OCI-LY1 (cell line): ENCODE measurements at regions not wholly inside any gene's neighbourhood (a gene's known extent, or its start where the extent isn't known, plus 50 kb on each side); places are given as distances from the start of the nearest gene placed in this dataset.

Source experiments
- CTCF ChIP-seq: fragments of 200-600 bp; sonication (generic), shearing (Covaris generic); IDR thresholded peaks from 2 replicates; pipeline ENCODE4 v1.5.1; 2017; ENCODE audit warnings: mild to moderate bottlenecking, antibody characterized with exemption, low read length, moderate library complexity, mixed read lengths
- EZH2 ChIP-seq: fragments of 200-600 bp; sonication (generic), shearing (Covaris generic); IDR thresholded peaks from 2 replicates; pipeline ENCODE4 v1.8.0; 2017; ENCODE audit warnings: borderline replicate concordance, mixed run types, mild to moderate bottlenecking, antibody characterized with exemption, low read length, moderate library complexity, mixed read lengths

GRCh38 chr14:26261368-26262122 lies 336.3 kb downstream of the NOVA1 start:
- TF ChIP-seq CTCF (no peak), EZH2 (no peak)
